ENCODE measurements at regions not wholly inside any gene's neighbourhood (a gene's known extent, or its start where the extent isn't known, plus 50 kb on each side); places are given as distances from the start of the nearest gene placed in this dataset.

DNA sequence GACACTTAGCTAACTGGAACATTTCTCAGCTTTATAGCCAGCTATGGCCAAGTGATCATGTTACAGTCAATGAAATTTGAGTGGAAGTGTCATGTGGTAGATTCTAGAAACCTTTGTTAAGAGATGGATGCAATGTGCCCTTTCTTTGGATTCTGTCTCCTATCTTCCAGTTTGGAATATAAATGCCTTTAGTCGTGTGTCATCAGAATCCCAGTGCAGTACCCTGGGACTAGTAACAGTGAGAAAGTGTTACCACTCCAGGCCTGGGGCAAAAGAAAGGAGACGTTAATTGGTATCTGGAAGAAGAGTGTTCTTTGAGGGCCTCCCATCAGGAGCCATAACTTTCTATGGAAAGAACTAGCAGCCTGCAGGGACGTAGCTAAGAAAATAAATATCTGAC, 149.6 kb downstream of the SNX18 start:
- peaks cover 31% of the 10 kb centered on the region for H3K4me1 Mint-ChIP-seq (ENCODE audit: low read depth)
- H3K27me3 Mint-ChIP-seq (ENCODE audit: low read depth) = peaks cover 10% of the 10 kb centered on the region
- no peak overlapping the region for H3K27ac Mint-ChIP-seq
- peaks cover 16% of the 10 kb centered on the region for H3K36me3 Mint-ChIP-seq (ENCODE audit: low read depth)
- peaks cover 12% of the 10 kb centered on the region for H3K9me3 Mint-ChIP-seq
- H3K4me3 Mint-ChIP-seq = no peak overlapping the region

GRCh38 chr5:54663866-54664265, 146.3 kb downstream of the SNX18 start:
- Mint-ChIP-seq H3K27me3 (ENCODE audit: low read depth) (peaks cover 10% of the 10 kb centered on the region), H3K9me3 (peaks cover 11% of the 10 kb centered on the region), H3K4me1 (ENCODE audit: low read depth) (peaks cover 8% of the 10 kb centered on the region), H3K27ac (no peak overlapping the region), H3K36me3 (ENCODE audit: low read depth) (peaks cover 18% of the 10 kb centered on the region), H3K4me3 (no peak overlapping the region)

- Mint-ChIP-seq H3K9me3 (no peaks in the 10 kb centered on the region), H3K4me1 (ENCODE audit: low read depth) (peaks cover 8% of the 10 kb centered on the region), H3K36me3 (ENCODE audit: low read depth) (peaks cover 8% of the 10 kb centered on the region), H3K4me3 (no peak overlapping the region), H3K27me3 (ENCODE audit: low read depth) (peaks cover 10% of the 10 kb centered on the region), H3K27ac (no peak overlapping the region)
Observed at GRCh38 chr5:54661111-54661510, 143.6 kb downstream of the SNX18 start.

GRCh38 chr5:54659700-54660131, 142.2 kb downstream of the SNX18 start:
- peaks cover 5% of the 10 kb centered on the region for H3K27me3 Mint-ChIP-seq (ENCODE audit: low read depth)
- H3K36me3 Mint-ChIP-seq (ENCODE audit: low read depth) = peaks cover 8% of the 10 kb centered on the region
- H3K9me3 Mint-ChIP-seq = no peaks in the 10 kb centered on the region
- H3K4me3 Mint-ChIP-seq = no peak overlapping the region
- H3K4me1 Mint-ChIP-seq (ENCODE audit: low read depth) = peaks cover 14% of the 10 kb centered on the region
- H3K27ac Mint-ChIP-seq = no peak overlapping the region

GRCh38 chr5:54658010-54658409, 140.5 kb downstream of the SNX18 start:
- H3K9me3 Mint-ChIP-seq = no peaks in the 10 kb centered on the region
- peaks cover 19% of the 10 kb centered on the region for H3K4me1 Mint-ChIP-seq (ENCODE audit: low read depth)
- no peak overlapping the region for H3K27ac Mint-ChIP-seq
- no peak overlapping the region for H3K4me3 Mint-ChIP-seq
- no peaks in the 10 kb centered on the region for H3K27me3 Mint-ChIP-seq (ENCODE audit: low read depth)
- peaks cover 4% of the 10 kb centered on the region for H3K36me3 Mint-ChIP-seq (ENCODE audit: low read depth)

DNA sequence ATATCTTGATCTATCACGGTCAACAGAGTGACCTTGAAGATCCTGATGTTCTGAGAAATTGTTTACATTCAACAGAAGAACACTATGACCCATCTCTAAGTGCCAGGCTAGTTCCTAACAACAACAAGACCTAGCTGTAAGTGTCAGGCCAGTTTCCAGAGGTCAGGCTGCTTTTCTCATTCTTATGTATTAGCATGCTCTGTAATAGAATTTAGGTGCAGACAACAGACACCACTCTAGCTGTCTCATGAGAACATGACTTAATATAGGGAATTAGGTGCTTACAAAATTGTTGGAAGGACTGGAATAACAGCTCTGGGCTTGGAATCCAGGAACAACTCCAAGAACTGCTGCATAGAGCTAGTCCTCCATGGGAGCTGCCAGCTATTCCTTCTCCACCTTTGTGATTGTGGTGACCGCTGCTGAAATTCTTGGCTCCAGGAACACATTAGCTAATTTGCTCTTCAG, 138.7 kb downstream of the SNX18 start:
- H3K4me1 Mint-ChIP-seq (ENCODE audit: low read depth) = peaks cover 19% of the 10 kb centered on the region
- no peak overlapping the region for H3K27ac Mint-ChIP-seq
- H3K9me3 Mint-ChIP-seq = no peaks in the 10 kb centered on the region
- H3K27me3 Mint-ChIP-seq (ENCODE audit: low read depth) = no peaks in the 10 kb centered on the region
- no peak overlapping the region for H3K4me3 Mint-ChIP-seq
- H3K36me3 Mint-ChIP-seq (ENCODE audit: low read depth) = peaks cover 4% of the 10 kb centered on the region

- Mint-ChIP-seq H3K36me3 (ENCODE audit: low read depth) (no peaks in the 10 kb centered on the region), H3K27ac (no peak overlapping the region), H3K9me3 (no peaks in the 10 kb centered on the region), H3K4me3 (no peak overlapping the region), H3K27me3 (ENCODE audit: low read depth) (no peaks in the 10 kb centered on the region), H3K4me1 (ENCODE audit: low read depth) (peaks cover 19% of the 10 kb centered on the region)
Observed at GRCh38 chr5:54655761-54656160, 138.2 kb downstream of the SNX18 start.

DNA sequence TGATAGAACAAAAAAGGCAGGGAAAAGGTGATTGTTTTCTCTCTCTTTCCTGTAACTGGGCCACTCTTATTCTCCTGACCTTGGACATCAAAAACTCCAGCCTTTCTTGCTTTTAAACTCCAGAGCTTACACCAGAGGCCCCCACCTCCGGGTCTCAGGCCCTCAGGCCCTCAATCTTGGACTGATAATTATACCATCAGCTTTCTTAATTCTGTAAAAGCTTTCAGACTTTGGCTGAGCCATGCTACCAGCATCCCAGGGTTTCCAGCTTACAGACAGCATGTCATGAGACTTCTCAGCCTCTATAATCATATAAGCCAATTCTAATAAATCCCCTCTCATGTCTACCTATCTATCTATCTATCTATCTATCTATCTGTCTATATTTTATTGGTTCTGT, 137.7 kb downstream of the SNX18 start:
- Mint-ChIP-seq H3K4me3 (no peak overlapping the region), H3K4me1 (ENCODE audit: low read depth) (peaks cover 19% of the 10 kb centered on the region), H3K9me3 (no peaks in the 10 kb centered on the region), H3K36me3 (ENCODE audit: low read depth) (no peaks in the 10 kb centered on the region), H3K27ac (no peak overlapping the region), H3K27me3 (ENCODE audit: low read depth) (no peaks in the 10 kb centered on the region)

DNA sequence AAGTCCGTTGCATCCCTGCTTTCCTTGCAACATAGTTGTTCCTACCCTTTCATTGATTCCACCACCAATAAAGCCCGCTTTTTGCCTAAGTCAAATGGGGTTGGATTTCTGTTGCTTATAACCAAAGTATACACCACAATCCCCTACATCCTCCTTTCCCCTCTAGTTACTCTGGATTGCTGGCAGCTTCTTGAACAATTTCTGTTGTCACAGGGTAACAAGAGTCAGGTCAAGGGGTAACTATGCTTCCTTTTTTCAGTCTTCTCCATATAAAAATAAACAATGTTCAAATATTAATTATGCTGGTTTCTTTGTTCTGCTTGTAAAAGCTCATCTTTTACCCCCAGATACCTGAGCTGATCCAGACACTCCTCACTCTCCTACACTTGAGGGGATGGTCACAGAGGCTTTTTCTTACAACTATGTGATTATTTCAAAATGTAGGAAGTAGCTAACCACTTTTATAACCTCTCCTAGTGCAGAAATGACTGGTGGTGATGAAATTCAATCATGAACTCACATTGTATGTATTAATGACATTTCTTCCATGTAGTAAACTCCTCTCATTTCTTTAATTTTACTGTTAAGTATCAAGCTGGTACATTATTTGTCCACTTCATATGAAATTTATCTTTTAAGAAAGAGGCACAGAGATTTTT, 136.5 kb downstream of the SNX18 start:
- Mint-ChIP-seq H3K36me3 (ENCODE audit: low read depth) (no peaks in the 10 kb centered on the region), H3K27me3 (ENCODE audit: low read depth) (no peaks in the 10 kb centered on the region), H3K4me3 (no peak overlapping the region), H3K27ac (peak overlapping the region; percentile 6), H3K4me1 (ENCODE audit: low read depth) (peaks cover 17% of the 10 kb centered on the region), H3K9me3 (no peaks in the 10 kb centered on the region)

DNA sequence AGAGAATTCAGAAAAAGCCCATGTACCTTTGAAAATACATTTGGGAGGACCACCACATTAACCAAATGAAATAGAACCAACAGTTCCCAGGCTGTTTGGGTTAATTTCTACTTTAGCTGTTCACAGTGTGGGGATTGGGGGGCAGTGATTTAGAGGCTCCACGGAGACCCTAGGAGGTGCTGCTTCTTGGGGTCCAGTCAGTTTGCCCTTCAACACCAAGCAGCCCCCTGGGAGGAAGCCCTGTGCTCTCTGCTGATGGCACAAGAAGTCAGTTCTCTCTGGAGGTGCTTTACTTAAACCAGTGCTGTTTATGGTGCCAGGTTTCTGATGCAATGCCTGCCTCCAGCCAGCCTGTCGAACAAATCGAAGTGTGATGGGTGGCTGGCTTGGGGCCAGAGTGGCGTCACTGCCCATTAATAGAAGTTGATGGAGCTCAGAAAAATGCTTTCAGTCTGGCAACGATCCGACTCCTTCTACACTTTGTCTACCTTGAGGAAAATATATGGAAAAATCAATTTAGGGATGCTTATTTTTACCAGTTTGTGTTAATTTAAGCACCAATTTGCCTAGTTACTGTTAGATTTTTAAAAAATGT, 134.0 kb downstream of the SNX18 start:
- H3K4me1 Mint-ChIP-seq (ENCODE audit: low read depth) = peaks cover 33% of the 10 kb centered on the region
- no peaks in the 10 kb centered on the region for H3K27me3 Mint-ChIP-seq (ENCODE audit: low read depth)
- peaks cover 5% of the 10 kb centered on the region for H3K9me3 Mint-ChIP-seq
- no peak overlapping the region for H3K4me3 Mint-ChIP-seq
- no peak overlapping the region for H3K27ac Mint-ChIP-seq
- H3K36me3 Mint-ChIP-seq (ENCODE audit: low read depth) = peaks cover 5% of the 10 kb centered on the region

- Mint-ChIP-seq H3K27me3 (ENCODE audit: low read depth) (no peaks in the 10 kb centered on the region), H3K36me3 (ENCODE audit: low read depth) (peaks cover 8% of the 10 kb centered on the region), H3K9me3 (peaks cover 5% of the 10 kb centered on the region), H3K4me3 (no peak overlapping the region), H3K27ac (no peak overlapping the region), H3K4me1 (ENCODE audit: low read depth) (peaks cover 42% of the 10 kb centered on the region)
Observed at GRCh38 chr5:54649041-54649504, 131.5 kb downstream of the SNX18 start.

DNA sequence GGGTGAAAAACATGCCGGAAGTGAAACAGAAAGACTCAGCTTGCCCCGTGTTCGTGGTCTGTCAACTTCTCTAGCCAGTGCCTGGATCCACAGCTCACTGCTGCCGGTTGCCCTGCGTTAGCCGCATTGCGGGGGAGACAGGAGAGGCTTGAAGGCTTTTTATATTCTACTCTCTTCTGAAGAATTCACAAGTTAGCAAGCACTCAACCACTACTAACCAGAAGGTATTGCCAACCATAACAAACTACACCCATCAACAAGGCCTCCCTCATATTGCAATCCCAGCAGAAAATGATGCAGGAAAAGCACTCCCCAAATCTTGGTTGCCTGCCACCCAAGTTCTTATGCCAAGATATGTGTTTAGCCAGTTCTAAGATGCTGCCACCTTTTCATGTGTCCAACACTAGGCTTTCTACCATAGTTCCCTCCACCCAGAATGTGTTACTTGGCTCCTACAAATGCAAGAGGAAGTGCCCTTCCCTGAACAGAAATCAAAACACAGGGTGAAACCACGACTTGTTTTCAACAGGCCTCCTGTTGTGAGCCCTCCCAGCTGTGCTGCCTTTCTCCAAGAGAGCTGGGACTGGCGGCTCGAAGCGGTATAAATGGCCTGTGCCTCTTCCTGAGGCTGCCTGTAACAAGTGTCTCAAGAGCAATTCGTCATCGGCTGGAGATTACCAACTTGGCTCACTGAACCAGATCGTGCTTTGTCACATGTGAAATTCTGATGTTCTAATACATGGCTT, 129.0 kb downstream of the SNX18 start:
- Mint-ChIP-seq H3K9me3 (peaks cover 12% of the 10 kb centered on the region), H3K4me3 (peak overlapping the region; percentile 61), H3K27me3 (ENCODE audit: low read depth) (no peaks in the 10 kb centered on the region), H3K4me1 (ENCODE audit: low read depth) (peaks cover 51% of the 10 kb centered on the region), H3K27ac (peak overlapping the region; percentile 93), H3K36me3 (ENCODE audit: low read depth) (peaks cover 12% of the 10 kb centered on the region)

- Mint-ChIP-seq H3K4me1 (ENCODE audit: low read depth) (peaks cover 51% of the 10 kb centered on the region), H3K9me3 (peaks cover 12% of the 10 kb centered on the region), H3K27ac (peak overlapping the region; percentile 93), H3K27me3 (ENCODE audit: low read depth) (no peaks in the 10 kb centered on the region), H3K4me3 (peak overlapping the region; percentile 61), H3K36me3 (ENCODE audit: low read depth) (peaks cover 12% of the 10 kb centered on the region)
Observed at GRCh38 chr5:54645882-54646355, 128.4 kb downstream of the SNX18 start.

DNA sequence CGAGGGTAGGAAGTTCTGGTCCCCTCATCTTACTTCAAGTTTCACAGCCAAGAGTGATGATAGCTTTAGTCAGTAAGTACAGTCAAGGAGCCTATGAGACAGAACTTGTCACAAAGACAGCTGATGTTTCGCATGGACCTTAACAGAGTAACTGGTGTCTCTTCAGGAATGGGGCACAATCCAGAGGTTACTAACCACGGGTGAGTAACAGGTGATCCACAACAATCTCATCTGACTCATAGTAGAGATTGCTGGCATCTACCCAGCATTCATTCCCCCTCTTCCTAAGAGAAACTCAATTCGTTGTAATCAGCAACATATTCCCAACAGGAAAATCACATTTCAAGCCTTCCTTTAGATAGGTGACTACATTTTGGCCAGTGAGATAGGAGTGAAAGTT, 126.7 kb downstream of the SNX18 start:
- H3K27me3 Mint-ChIP-seq (ENCODE audit: low read depth) = no peaks in the 10 kb centered on the region
- H3K4me1 Mint-ChIP-seq (ENCODE audit: low read depth) = peaks cover 51% of the 10 kb centered on the region
- H3K27ac Mint-ChIP-seq = peak overlapping the region; percentile 19
- H3K9me3 Mint-ChIP-seq = peaks cover 12% of the 10 kb centered on the region
- peaks cover 14% of the 10 kb centered on the region for H3K36me3 Mint-ChIP-seq (ENCODE audit: low read depth)
- no peak overlapping the region for H3K4me3 Mint-ChIP-seq
